Head of caudate nucleus (tissue), 42 donors: ENCODE measurements at regions not wholly inside any gene's neighbourhood (a gene's known extent, or its start where the extent isn't known, plus 50 kb on each side); places are given as distances from the start of the nearest gene placed in this dataset.

Experiments
- DNase-seq, 42 donors: peaks; one replicate each; pipeline versions ENCODE4 v3.0.0 to v3.0.0-alpha.2; 2020 to 2021; ENCODE audit warnings: mixed read lengths in 7 of 42
- intact Hi-C: fragments of 100-400 bp; cut with DNase I; formaldehyde crosslinking; loops from one replicate; pipeline ENCODE4 v1.15.0; 2022

DNA sequence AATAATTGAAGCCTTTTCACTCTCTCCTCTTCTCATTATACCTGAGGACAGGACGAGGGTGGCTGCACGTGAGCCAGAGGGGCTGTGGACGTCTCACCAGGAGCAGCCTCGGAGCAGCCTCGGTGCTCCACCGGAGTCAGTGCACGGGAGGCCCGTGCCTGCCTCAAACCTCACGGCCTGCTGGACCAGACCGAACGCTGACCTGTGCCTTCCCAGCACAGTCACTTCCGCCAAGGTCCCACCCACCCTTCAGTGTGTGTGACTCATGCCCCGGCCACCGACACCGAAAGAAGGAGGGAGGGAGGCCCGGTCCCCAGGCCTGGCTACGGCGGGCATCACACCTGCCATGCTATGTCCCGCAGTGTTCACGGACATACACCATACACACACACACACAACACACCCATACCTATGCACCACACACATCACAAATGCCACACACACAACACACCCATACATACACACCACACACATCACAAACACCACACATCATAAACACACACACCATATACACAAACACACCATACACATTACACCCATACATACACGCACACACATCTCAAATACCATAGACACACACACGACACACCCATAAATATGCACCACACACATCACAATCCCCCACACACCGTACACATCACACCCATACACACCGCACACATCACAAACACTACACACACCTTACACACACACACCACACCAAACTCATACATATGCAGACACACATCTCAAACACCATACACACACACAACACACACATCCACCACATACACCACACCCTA lies 1506.5 kb downstream of the TBC1D22A start:
- intact Hi-C loops, result no loop called here
- DNase-seq, result peak in 1 of 42 donors; percentile 12

- peak in 1 of 42 donors; percentile 22 for DNase-seq
- intact Hi-C loops, result no loop called here
Measured at GRCh38 chr22:48268293-48268692, 1505.8 kb downstream of the TBC1D22A start.

- no peak for DNase-seq
Measured at GRCh38 chr22:48267681-48268080, 1505.2 kb downstream of the TBC1D22A start.

GRCh38 chr22:48265000-48265625 lies 1502.7 kb downstream of the TBC1D22A start:
- intact Hi-C loops, result no loop called here
- peak in 1 of 42 donors; percentile 0 for DNase-seq

More at GRCh38 chr22:48267681-48268080, 1505.2 kb downstream of the TBC1D22A start:
- intact Hi-C loops, result no loop called here

GRCh38 chr22:48264586-48264985 lies 1502.1 kb downstream of the TBC1D22A start:
- intact Hi-C loops, result no loop called here
- DNase-seq, result no peak

DNA sequence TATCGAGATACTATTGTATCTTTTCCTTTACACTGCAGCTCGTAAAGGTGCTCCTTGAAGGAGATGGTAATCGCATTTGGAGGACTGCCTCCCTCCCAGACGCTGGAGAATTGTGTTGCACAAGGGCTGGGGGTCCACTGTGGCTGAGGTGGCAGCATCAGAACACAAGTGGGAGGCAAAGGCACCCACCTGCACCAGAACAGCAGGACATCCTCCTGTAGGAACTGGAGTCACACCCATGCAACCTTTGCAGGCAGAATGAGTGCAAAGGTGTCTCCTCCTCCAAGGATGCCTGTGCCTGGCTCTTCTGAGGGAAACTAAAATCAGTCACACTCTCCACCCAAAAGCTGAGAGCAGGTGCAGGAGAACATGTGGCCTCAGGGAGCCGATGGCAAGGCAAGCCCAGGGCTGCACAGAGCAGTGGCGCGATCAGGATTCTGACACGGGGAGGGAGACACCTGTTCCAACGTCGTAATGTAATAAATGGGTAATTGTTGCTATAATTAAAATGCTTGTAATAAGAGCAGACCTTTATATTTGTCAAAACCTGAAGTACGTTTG lies 1501.4 kb downstream of the TBC1D22A start:
- no peak for DNase-seq
- intact Hi-C loops, result no loop called here

DNA sequence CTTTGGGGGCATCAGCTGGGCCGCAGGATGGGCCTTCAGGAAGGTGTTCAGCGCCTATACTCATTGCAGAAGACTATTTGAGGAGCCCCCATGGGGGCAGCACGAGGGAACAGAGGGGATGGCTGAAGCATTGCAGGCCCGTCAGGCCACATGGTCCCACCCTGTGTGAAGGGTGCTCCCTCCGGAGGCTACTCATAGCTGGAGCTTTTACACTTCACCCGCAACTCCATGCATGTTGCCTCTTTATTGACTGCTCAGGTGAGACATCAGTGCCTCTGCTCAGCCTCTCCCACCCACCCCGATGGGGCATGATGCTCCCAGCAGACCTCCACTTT lies 1500.9 kb downstream of the TBC1D22A start:
- no peak for DNase-seq
- intact Hi-C loops, result no loop called here

DNA sequence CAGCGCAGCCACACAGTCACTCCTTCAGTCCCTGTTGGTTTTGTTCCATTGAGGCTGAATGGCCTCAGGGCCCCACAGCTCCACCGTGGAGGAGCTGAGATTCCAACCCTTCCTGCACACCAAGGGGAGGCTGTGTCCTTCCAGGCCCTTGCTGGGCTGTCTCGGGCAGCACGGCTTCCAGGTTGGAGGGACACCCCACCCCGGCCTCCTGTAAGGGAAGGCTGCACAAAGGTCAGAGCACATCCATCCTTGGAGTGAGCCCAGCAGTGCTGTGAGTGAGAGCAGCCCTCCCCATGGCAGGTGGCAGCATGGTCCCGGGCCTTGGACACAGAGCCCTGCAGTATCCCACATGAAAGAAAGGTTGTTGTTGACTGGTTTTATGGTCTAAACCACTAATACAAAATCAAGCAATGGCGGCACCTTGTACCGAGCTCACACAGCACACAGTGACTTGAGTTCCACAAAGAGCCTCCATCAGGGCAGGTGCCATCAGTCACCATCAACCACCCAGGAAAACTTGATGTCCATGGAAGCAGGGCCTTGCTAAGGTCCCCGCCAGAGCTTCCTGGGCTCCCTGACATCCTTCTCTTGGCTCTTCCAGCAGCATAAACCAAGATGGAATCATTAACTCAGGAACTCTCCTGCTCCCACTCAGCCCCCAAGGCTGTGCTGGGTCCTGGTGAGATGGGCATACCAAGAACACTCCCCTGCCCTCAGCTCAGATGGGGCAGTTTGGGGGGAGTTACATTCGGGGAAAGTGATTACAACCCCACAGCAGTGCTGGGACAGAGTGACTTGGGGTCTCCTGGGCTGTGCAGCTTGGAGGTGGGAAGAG lies 1500.4 kb downstream of the TBC1D22A start:
- peak in 2 of 42 donors; percentile 2 to 29 for DNase-seq
- intact Hi-C loops, result no loop called here

DNA sequence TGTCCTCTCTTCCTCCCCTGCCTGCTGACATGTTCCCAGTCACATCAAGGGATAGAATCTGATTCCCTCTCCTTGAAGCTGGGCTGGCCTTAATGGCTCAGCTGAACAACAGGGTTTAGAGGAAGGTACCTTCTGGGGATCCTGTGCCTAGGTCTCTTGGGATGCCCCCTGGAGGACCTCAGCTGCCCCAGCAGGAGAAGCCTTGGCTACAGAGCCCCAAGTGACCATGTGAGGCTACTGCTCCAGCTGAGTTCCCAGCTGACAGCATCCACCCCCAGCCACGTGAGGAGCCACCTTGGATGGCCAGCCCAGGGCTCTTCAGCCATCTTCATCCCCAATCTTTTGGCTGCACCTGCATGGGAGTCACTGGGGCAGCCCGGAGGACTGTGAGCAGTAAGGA lies 1499.3 kb downstream of the TBC1D22A start:
- intact Hi-C loops, result no loop called here
- peak in 1 of 42 donors; percentile 4 for DNase-seq

GRCh38 chr22:48261048-48261621 lies 1498.7 kb downstream of the TBC1D22A start:
- DNase-seq, result no peak
- intact Hi-C loops, result no loop called here

GRCh38 chr22:48259991-48260670 lies 1497.7 kb downstream of the TBC1D22A start:
- intact Hi-C loops, result no loop called here
- DNase-seq, result peak in 1 of 42 donors; percentile 2

GRCh38 chr22:48258811-48259210 lies 1496.4 kb downstream of the TBC1D22A start:
- intact Hi-C loops, result no loop called here
- DNase-seq, result peak in 4 of 42 donors; percentile 6 to 32 (median 19)

GRCh38 chr22:48258064-48258701 lies 1495.7 kb downstream of the TBC1D22A start:
- DNase-seq, result peak in 4 of 42 donors; percentile 6 to 35 (median 21)
- intact Hi-C loops, result no loop called here

- intact Hi-C loops, result no loop called here
- peak in 37 of 42 donors; percentile 25 to 83 (median 55) for DNase-seq
Measured at GRCh38 chr22:48257685-48258055, 1495.2 kb downstream of the TBC1D22A start.

DNA sequence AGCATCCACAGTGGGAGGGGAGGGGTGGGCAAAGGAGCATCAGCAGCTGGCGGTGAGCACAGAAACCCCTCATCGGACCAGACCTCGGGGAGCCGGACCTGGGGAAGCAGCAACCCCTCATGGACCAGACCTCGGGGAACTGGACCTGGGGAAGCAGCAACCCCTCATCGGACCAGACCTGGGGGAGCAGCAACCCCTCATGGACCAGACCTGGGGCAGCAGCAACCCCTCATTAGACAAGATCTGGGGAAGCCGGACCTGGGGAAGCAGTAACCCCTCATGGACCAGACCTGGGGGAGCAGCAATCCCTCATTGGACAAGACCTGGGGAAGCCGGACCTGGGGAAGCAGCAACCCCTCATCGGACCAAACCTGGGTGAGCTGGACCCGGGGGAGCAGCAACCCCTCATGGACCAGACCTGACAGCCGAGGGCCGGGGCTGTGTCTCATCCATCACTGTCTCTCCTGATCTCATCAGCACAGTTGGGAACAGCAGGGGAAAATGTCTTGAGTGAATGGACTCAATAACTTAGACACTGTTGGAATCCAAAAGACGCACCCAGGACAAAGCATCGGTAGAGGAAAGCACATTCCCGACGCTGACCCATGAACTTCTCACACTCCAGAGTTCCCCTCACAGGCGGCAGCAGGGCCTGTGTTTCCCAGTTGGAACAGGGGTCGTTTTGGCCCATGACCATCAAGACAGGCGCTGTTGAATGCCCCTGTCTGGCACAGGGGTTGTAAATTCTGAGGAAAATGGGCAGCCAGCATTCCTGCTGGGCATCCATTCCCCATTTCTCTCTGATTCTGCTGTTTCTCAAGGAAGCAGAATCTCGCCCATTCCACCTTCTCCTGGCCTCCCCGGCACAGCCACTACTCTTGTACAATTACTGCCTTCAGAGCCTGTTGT lies 1494.6 kb downstream of the TBC1D22A start:
- intact Hi-C loops, result no loop called here
- DNase-seq, result peak in 3 of 42 donors; percentile 14 to 31 (median 26)

DNA sequence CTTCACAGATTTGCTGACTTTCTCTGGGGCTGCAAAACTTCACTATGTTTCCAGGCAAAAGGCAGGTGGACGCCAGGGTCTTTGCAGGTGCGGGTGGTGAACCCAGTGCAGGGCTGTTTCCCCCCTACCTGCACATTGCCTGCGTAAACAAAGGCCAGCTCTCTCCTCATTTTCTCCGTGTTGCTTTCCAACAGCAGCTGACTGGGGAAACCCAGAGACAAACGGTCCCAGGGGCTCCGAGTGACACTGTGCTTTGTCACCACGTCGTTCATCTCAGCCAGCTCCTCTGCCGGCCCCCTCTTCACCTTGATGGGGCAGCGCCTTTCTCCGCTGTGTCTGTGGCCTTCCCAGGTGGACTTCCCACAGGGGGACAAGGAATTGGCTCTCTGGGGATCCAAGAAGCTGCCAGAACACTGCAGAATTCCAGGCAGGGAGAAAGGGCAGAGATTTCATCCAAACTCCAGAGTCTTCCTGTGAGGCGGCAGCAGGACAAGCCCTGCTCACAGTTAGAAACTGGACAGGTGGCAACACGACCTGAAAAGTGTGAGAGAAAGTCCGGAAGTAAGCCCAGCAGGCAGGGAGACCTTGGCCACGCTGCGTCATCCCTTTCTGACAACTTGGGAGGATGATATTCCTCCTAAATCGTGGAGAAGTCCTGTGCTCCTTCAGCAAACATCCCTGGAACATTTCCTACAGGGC lies 1493.7 kb downstream of the TBC1D22A start:
- DNase-seq, result peak in 4 of 42 donors; percentile 6 to 25 (median 13)
- intact Hi-C loops, result no loop called here
